C4-2B (cell line): ENCODE measurements at regions not wholly inside any gene's neighbourhood (a gene's known extent, or its start where the extent isn't known, plus 50 kb on each side); places are given as distances from the start of the nearest gene placed in this dataset.

Experiments used
- ZFX ChIP-seq: fragments of 450-650 bp; IDR thresholded peaks from 2 replicates; pipeline ENCODE4 v1.6.1; 2017
- TF ChIP-seq, protein P1 (sequence below): fragments of 450-650 bp; conservative IDR thresholded peaks from 2 replicates; pipeline ENCODE4 v1.5.1; 2017; ENCODE audit warnings: mild to moderate bottlenecking

DNA sequence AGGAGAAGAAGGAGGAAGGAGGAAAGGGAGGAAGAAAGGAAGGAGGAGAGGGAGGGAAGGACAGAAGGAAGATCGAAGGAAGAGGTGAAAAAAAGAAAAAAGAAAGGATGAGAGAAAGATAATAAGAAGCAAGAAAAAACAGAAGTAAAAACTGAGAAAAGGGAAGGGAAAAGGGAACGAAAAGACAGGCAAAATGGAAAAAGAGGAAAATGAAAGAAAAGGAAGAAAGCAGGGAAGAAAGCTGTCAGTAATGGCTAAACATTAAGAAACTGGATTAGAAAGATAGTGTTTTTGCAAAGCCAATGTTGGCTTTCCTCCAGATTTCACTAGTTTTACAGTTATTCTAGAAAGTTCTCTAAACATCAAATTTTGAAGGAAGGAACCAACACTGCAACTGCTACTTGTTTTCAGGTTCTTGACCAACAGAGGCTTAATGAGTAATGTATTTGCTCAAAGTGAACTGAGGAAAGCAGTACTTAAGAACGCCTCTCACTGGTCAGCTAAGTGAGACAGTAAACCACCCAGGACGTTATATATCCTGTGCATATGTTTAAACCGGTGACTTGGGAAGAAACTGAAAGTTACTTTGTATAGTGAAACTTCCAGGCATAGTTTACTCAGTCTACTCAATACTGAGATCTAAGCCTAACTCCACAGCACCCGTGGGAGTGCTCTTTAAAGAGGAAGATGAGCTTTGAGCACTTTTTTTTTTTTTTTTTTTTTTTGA, 286.2 kb upstream of the TRIB2 start:
- TF ChIP-seq, protein P1, sequence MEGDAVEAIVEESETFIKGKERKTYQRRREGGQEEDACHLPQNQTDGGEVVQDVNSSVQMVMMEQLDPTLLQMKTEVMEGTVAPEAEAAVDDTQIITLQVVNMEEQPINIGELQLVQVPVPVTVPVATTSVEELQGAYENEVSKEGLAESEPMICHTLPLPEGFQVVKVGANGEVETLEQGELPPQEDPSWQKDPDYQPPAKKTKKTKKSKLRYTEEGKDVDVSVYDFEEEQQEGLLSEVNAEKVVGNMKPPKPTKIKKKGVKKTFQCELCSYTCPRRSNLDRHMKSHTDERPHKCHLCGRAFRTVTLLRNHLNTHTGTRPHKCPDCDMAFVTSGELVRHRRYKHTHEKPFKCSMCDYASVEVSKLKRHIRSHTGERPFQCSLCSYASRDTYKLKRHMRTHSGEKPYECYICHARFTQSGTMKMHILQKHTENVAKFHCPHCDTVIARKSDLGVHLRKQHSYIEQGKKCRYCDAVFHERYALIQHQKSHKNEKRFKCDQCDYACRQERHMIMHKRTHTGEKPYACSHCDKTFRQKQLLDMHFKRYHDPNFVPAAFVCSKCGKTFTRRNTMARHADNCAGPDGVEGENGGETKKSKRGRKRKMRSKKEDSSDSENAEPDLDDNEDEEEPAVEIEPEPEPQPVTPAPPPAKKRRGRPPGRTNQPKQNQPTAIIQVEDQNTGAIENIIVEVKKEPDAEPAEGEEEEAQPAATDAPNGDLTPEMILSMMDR, result no peak
- no peak for TF ChIP-seq ZFX
